DMS53 treated with DMSO at 0.1 percent for 48 hours (cell line): ENCODE measurements at regions not wholly inside any gene's neighbourhood (a gene's known extent, or its start where the extent isn't known, plus 50 kb on each side); places are given as distances from the start of the nearest gene placed in this dataset.
A peak's percentile ranks its signal among the peaks of the same experiment; 100 is the strongest.

Source experiments
- DNase-seq: peaks from one replicate; lab custom pipeline; 2025; ENCODE audit not compliant: unreplicated experiment; lab: John Stamatoyannopoulos, UW

DNA sequence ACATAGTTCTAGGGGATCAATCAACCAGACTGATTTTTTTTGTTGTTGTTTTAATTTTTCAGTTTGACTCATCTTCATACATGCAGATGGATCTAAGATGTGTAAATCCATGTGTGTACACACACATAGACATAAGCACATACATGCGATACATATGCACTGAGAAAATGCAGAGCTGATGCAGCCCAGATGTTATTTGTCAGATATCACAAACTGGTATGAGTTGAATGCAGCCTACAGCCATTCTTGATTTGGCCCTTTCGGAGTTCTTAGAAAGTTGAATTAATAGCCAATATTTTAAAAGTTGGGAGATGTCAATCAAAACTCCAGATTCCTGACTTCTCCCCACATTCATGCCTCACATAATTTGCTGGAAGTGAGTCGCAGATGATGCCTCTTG is 180.4 kb downstream of the SPATA18 start:
- DNase-seq: no peak

GRCh38 chr4:52234561-52235440 is 183.7 kb downstream of the SPATA18 start:
- DNase-seq: peak; percentile 34

- no peak for DNase-seq
Measured at GRCh38 chr4:52235552-52236201, 184.6 kb downstream of the SPATA18 start.

DNA sequence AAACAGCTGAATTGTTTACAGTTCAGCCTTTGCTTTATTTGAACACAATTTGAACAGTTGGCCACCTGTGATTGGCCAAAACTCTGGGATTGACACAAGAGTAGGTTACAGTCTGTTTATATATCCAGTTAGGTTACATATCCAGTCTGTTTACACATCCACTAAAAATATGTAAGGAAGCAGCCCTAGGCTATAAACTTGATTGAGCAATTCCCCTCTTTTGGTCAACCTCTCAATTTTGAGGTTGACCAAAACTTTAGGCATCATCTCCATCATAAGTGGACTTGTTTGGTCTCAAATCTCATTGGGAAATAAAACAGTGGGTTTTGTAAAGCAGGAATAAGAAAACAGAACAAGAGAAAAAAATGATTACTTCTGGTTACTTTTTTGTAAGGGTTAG is 190.8 kb downstream of the SPATA18 start:
- no peak for DNase-seq

DNA sequence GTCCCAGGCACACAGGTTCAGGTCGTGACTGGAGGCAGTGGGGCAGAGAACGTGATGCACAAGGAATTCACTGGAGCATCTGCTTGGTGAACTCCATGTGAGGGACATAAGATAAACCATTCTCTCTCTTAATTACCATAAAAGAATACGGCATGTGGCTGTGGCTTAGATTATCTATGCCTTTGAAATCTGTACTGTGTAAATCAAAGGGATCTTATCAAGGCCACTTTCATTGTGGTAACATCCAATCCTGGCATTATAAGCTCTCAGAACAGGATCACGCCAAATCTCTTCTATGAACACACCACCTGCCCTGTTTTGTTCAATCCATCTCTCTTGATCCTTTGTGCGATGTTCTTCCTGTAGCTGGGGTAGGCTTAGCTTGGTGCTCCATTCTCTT is 192.3 kb downstream of the SPATA18 start:
- DNase-seq: no peak

GRCh38 chr4:52244103-52244775 is 193.1 kb downstream of the SPATA18 start:
- DNase-seq: peak; percentile 17

DNA sequence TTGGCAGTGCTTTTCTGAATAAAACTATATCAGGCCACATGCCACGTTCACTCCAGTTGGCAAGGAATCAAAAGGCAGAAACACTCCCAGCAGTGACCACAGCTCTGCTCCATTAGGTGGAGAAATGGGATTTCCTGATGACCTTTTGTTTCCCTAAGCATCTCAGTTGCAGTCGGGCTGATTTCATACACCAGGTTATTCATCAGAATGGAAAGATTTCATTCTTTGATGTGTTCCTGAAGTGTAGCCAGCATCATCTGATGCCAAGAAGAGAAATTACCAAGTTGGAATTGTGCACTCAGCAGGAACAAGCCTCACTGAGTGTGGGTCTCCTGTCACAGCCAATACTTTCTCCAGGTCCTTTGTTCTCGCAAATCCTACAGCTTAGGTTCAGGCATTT is 193.7 kb downstream of the SPATA18 start:
- DNase-seq: no peak

GRCh38 chr4:52246827-52247226 is 195.7 kb downstream of the SPATA18 start:
- DNase-seq: no peak

- DNase-seq: no peak
Measured at GRCh38 chr4:52247941-52248340, 196.8 kb downstream of the SPATA18 start.

DNA sequence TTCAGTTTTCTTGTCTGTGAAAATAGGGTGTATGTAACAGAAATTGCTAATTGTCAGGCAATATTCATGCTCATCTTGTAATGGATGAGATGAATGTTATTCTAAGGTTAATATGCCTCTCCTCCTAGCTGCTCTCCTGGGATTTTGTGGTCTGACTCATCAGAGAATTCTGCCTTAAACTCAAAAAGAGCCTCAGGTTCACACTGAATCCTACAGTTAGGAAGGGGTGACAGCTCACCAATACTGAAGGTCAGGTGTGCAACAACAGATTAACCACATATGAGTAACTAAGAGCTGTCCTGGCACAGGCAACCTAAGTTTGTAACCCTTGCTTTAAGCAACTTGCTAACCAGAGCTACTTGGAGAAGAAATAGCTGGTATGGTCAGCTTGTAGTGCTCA is 197.7 kb downstream of the SPATA18 start:
- no peak for DNase-seq

DNA sequence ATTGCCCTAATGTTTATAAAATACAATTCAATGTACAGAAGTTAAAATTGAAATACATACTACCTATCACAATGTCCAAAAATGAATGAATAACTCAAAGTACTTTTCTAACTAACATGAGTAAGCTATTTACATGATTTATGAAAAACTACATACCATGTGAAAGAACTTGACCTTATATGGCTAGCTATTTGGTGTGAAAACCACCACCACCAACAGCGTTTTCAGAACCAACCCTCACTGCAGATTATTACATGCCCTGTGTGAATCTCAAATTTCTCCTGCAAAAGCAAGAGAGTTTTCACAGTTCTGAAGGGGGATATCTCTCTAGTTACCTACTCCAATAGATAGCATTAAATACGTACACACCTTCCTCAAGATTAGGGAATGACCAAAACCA is 198.5 kb downstream of the SPATA18 start:
- no peak for DNase-seq

GRCh38 chr4:52250154-52250553 is 199.1 kb downstream of the SPATA18 start:
- DNase-seq: no peak

GRCh38 chr4:52251864-52252263 is 200.8 kb downstream of the SPATA18 start:
- no peak for DNase-seq

- no peak for DNase-seq
Measured at GRCh38 chr4:52253025-52253424, 201.9 kb downstream of the SPATA18 start.

GRCh38 chr4:52256522-52256921 is 205.4 kb downstream of the SPATA18 start:
- DNase-seq: no peak

DNA sequence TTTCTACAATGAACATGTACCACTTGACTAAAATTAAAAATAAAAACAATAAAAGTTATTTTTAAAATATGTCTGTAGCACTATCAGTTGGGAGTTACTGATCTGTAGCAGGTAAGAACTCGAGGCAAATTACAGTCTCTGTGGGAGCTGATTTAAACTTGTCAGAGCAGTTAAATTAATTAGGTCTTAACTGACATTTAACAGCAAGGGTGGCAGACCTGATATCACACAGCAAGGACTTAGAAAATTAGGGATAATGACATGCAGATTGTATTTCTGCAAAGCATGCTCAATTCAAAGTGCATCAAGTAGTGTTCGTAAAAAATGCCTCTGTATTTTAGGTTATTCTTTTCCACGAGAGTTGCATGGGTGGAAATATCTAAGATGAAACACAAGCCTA is 208.9 kb downstream of the SPATA18 start:
- DNase-seq: no peak

DNA sequence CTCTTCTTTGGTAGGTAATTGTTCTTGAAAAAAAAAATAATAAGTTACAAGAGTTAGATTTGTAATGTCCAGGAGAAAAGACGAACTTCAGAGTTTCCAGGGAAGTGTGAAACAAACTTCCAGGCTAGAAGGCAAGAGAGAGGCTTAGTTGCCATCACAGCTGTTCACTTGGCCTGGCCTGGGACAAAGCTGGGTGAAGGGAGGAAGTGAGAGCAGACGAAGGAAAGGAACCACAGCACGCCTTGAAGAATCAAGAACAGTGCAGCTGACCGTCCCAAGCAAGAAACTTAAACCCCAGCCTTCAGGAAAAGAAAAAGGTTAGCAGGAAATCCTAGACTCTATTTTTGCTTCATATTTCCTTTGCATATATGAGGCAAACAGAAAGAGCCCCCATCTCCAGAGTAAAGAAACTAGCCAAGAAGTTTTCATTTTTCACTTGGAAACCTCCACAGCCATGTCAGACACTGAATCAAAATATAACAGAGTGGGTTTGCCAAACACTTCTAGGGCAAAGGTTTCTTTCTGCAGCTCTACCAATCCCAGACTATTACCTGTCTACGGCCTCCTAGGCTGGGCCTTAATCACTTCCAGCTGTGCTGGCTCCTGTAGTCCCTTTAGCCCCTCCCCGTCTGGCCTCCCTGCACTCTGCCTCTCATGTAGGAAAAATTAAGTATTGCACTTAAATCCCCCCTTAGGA is 209.6 kb downstream of the SPATA18 start:
- DNase-seq: no peak

DNA sequence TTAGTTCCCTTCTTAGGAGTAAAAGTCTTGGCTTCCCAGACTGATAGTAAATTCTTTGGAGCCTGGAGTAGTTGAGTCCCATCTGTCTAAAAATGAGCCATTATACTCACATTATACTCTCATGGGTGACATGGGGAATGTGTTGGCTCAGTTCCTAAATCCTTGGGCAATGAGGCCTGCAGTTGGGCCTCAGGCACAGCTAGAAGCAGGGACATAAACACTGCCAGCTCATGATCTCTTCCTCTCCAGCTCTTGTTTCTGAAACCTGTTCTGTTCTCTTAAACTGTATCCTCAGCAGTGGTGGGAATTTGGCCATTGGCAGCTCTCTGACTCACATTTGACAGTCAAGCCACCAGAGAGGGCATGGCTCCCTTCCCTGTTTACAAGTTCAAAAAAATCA is 212.5 kb downstream of the SPATA18 start:
- no peak for DNase-seq

DNA sequence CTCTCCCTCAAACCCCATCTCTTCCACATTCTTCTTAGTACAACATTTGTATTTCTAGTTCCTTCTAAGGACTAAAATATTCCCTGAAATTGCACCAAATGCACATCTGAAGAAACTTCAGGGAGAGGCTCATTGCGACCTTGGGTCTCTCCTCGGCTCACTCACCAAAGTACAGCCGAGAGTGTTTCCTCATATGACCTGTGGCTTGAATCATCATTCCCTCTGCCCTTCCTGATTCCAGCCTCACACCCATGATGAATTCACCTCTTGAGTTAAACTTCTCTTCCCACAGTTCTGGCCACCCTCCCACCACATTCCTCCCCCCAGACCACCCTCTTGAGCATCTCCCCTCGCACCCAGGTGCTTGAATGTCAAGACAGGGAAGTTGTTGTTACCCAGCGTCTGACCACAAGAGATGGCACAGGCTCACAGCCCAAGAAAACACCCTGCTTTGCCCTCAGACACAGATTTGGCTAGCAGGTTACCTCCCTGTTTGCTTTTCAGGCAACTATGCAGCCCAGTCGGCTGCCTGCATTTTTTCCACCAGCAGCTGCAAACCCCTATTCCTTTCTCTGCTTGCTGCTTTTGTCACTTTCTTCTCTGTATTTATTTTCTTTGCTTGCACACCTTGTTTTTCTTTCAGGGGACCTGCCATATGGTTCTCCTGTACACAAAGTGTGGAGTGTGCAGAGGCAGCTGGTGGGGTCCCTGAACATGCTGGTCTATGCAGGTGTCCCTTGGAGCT is 214.8 kb downstream of the SPATA18 start:
- DNase-seq: no peak

- DNase-seq: no peak
Measured at GRCh38 chr4:52266537-52267137, 215.5 kb downstream of the SPATA18 start.
